Muscle of back (tissue), 3 donors: ENCODE measurements at regions not wholly inside any gene's neighbourhood (a gene's known extent, or its start where the extent isn't known, plus 50 kb on each side); places are given as distances from the start of the nearest gene placed in this dataset.
"Not testable (repeated sequence)": the region's sequence is repeated elsewhere in the genome, so short reads cannot be mapped to it uniquely, and the experiment has no call there.

ENCODE experiments used
- DNase-seq, 3 donors: peaks; one replicate each; pipeline versions ENCODE4 v3.0.0 to v3.0.0-alpha.2; 2013

DNA sequence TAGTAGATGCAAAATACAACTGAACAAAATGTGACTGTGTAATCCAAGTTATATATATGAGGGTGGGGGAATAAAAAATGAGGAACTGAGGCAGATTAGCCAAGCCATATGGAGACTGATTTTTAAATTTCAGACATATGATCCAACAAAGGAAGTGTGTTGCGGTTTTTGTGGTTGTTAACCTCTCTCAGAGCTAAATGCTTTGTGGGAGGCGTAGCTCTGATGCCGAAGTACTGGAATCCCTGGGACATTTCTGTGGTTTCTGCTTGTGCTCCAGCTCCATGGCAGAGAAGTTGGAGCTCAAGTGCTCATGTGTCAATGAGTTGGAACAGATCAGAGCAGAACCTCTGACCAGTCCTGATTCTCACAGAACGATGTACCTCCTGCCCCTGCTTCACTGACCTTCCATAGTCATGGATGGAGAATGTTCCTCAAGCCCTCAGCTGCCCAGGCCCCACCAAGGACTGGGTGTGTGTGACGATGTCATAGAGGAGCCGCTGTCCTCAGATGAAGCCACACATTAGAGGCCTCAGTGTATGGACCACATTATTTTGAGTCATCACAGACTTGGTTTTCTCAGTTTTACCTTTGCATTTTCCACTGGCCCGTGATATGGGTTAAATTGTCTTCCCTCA is 107.6 kb downstream of the SOX1 start:
- no peak for DNase-seq

GRCh38 chr13:112175162-112176075 is 108.5 kb downstream of the SOX1 start:
- DNase-seq = no peak

- not testable (repeated sequence) for DNase-seq
These were observed 109.5 kb downstream of the SOX1 start for GRCh38 chr13:112176141-112177119.

- DNase-seq = peak; percentile 36 to 83 (median 68)
These were observed 110.7 kb downstream of the SOX1 start for GRCh38 chr13:112177450-112178288.

GRCh38 chr13:112178769-112179168 is 111.8 kb downstream of the SOX1 start:
- no peak for DNase-seq

- no peak for DNase-seq
These were observed 112.5 kb downstream of the SOX1 start for GRCh38 chr13:112179421-112179820.

DNA sequence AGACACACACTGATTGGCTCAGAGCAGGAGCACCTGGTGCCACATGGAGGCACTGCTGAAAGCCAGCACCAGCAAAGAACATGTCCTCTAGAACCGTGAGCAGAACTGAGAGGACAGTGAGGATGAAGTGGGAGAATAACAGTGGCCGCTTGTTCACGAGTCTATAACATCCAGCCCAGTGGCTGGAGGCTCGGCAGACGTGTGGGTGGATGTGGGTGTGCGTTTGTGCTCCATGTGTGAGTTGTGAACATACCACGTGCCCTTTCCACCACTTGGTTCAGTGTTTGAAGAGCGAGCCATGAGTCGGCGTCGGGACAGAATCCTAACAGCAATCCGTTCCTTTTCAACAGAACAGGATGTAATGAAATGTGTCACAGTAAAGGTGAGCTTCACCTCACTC is 113.0 kb downstream of the SOX1 start:
- DNase-seq = no peak

- DNase-seq = no peak
These were observed 114.6 kb downstream of the SOX1 start for GRCh38 chr13:112181336-112182067.

DNA sequence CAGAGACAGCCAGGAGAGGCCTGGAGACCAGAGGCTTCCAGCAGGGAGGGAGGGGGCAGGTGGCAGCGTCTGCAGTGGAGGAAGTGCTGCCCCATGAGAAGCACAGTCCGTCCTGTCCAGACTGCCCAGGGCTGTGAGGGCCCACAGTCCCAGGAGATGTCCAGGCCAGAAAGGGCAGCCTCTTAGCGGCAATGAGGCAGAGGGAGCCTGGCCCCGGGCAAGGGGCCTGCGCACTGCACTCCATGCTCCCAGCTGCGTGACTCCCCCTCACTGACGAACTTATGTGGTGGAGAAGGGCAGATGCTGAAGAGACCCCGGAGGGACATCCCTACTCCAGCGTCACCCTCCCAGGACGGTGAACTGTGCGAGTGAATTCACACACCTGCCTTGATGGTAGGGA is 115.3 kb downstream of the SOX1 start:
- no peak for DNase-seq

DNA sequence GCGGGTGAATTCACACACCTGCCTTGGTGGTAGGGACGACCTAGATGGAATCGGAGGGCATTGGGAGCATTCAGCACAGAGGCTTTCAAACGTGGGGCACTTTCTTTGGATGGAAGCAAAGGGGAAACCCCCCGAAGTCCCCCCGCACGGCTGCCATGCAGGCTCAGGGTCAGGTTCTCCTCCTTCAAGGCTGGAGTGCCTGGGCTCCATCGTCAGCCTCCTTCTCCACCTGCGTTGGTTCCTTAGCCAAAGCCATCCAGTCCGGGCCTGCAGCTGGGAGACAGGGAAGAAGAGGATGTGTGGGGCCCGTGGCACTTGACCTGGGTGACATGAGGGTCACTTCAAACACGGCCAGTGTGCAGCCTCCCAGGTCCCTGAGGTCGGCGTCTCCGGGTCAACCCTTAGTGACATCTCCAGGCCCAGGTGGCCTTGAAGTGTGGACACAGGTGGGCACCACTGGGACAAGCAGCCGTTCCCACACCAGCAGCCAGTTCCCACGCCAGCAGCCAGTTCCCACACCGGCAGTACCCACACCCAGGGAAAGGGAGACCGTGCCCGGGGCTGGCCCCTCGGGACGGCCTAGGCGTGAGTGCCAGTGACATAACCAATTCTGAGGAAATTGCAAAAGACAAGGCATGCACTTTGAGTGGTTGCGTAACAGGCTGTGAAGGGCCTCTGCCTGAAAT is 116.0 kb downstream of the SOX1 start:
- DNase-seq = no peak

DNA sequence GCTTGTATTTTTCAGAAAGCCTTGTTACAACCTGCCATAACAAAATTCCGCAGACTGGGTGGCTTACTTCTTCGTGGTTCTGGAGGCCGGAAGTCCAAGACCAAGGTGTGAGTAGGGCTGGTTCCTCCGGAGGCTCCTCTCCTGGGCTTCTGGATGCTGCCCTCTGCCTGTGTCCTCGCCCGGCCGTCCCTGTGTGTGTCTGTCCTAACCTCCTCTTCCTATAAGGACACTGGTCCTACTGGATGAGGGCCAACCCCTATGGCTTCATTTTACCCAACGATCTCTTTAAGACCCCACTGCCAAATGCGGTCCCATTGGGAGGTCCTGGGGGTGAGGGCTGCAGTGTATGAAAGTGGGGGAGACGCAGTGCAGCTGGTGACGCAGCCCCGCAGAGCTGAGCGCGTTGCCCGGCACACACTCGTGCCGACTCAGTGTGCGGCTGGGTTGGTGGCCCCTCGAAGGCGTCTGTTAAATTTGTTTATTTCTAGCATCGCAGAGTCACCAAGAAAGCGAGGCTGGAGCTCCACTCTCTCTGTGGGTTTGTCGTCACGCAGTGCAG is 116.7 kb downstream of the SOX1 start:
- DNase-seq = no peak

GRCh38 chr13:112184261-112184660 is 117.3 kb downstream of the SOX1 start:
- DNase-seq = no peak

DNA sequence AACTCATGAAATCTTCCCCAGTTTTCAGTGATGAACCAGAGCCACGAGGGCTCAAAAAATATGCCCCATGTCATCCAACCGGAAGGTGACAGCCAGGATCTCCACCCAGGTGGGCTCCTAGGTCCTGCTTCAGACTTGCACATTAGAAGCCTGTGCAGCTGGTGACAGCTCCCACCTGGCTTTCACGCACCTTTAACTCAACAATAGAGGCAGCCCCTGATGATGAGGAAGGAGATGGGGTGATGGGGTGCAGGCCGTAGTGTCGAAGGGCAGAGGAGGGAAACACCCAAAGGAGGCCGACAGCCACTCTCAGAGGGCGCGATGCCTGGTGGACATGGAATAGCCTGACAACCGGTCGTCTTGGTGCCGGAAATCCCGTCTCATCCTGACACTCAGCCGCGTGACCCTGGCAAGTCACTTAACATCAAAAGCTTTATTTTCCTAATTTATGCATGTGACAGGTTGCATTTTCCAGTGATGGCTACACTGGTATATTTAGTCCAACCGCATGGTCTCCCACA is 118.0 kb downstream of the SOX1 start:
- no peak for DNase-seq

- DNase-seq = no peak
These were observed 118.5 kb downstream of the SOX1 start for GRCh38 chr13:112185466-112185865.

GRCh38 chr13:112186091-112186490 is 119.1 kb downstream of the SOX1 start:
- no peak for DNase-seq

- no peak for DNase-seq
These were observed 120.8 kb downstream of the SOX1 start for GRCh38 chr13:112187527-112188297.

DNA sequence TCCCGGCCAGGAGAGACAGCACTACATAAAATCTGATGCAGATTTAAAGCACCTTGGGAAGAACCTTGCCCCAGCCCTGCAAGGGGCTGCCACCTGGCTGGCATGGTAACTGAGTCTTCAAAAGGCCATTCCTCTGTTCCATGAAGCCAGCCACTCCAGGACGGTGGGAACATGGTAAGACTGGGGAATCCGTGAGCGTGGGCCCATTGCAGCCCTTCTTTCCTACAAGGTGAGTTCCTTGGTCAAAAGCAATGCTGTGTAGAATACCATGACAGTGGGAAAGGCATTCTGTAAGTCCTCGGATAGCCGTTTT is 121.3 kb downstream of the SOX1 start:
- DNase-seq = no peak

- DNase-seq = no peak
These were observed 126.7 kb downstream of the SOX1 start for GRCh38 chr13:112193463-112194166.
